ENCODE measurements at regions not wholly inside any gene's neighbourhood (a gene's known extent, or its start where the extent isn't known, plus 50 kb on each side); places are given as distances from the start of the nearest gene placed in this dataset.

GRCh38 chr12:125531574-125531973, 466.3 kb downstream of the AACS start:
- no peak for TF ChIP-seq POLR2AphosphoS5 (IDR thresholded peaks at IDR 0.05)
- TF ChIP-seq, protein P1, sequence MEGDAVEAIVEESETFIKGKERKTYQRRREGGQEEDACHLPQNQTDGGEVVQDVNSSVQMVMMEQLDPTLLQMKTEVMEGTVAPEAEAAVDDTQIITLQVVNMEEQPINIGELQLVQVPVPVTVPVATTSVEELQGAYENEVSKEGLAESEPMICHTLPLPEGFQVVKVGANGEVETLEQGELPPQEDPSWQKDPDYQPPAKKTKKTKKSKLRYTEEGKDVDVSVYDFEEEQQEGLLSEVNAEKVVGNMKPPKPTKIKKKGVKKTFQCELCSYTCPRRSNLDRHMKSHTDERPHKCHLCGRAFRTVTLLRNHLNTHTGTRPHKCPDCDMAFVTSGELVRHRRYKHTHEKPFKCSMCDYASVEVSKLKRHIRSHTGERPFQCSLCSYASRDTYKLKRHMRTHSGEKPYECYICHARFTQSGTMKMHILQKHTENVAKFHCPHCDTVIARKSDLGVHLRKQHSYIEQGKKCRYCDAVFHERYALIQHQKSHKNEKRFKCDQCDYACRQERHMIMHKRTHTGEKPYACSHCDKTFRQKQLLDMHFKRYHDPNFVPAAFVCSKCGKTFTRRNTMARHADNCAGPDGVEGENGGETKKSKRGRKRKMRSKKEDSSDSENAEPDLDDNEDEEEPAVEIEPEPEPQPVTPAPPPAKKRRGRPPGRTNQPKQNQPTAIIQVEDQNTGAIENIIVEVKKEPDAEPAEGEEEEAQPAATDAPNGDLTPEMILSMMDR (IDR thresholded peaks at IDR 0.05): no peak

All from stomach (tissue), 4 donors.